Activated naive CD8-positive, alpha-beta T cell treated with anti-CD3 and anti-CD28 coated beads, Interleukin-2, amount 50 U/mL, for 24 hours (primary cell): ENCODE measurements at regions not wholly inside any gene's neighbourhood (a gene's known extent, or its start where the extent isn't known, plus 50 kb on each side); places are given as distances from the start of the nearest gene placed in this dataset.

ENCODE experiments used
- ATAC-seq: fragments of 150-1000 bp; cut with Tn5 transposase; one replicate; pipeline ENCODE4 v1.10.0; 2021
- DNase-seq: peaks from one replicate; pipeline ENCODE4 v3.0.0; 2021
- H3K27ac Mint-ChIP-seq: one replicate; pipeline ENCODE4 v1.8.0; 2021; ENCODE audit warnings: mild to moderate bottlenecking, mixed read lengths
- H3K27me3 Mint-ChIP-seq: one replicate; pipeline ENCODE4 v1.8.0; 2021; ENCODE audit warnings: mixed read lengths
- H3K36me3 Mint-ChIP-seq: one replicate; pipeline ENCODE4 v1.8.0; 2021; ENCODE audit warnings: low read depth, mixed read lengths
- H3K4me1 Mint-ChIP-seq: one replicate; pipeline ENCODE4 v1.8.0; 2021; ENCODE audit warnings: mixed read lengths
- H3K4me3 Mint-ChIP-seq: one replicate; pipeline ENCODE4 v1.8.0; 2021; ENCODE audit warnings: mild to moderate bottlenecking, moderate library complexity, mixed read lengths
- H3K9me3 Mint-ChIP-seq: one replicate; pipeline ENCODE4 v1.8.0; 2021; ENCODE audit warnings: mixed read lengths

- DNase-seq (no peak), ATAC-seq (no peak)
- no peak overlapping the region for H3K27ac Mint-ChIP-seq
- H3K4me3 Mint-ChIP-seq = no peak overlapping the region
- no peaks in the 10 kb centered on the region for H3K4me1 Mint-ChIP-seq
- H3K9me3 Mint-ChIP-seq = peaks cover 3% of the 10 kb centered on the region
- no peaks in the 10 kb centered on the region for H3K36me3 Mint-ChIP-seq
- no peaks in the 10 kb centered on the region for H3K27me3 Mint-ChIP-seq
Observed at GRCh38 chr6:14966906-14967711, 278.8 kb upstream of the JARID2 start.

- DNase-seq = no peak
- Mint-ChIP-seq H3K27ac (no peak overlapping the region), H3K36me3 (no peaks in the 10 kb centered on the region), H3K27me3 (no peaks in the 10 kb centered on the region), H3K4me1 (no peaks in the 10 kb centered on the region), H3K9me3 (peaks cover 3% of the 10 kb centered on the region), H3K4me3 (no peak overlapping the region)
- ATAC-seq = no peak
Observed at GRCh38 chr6:14968056-14968637, 277.7 kb upstream of the JARID2 start.

GRCh38 chr6:14969126-14969525 is 276.7 kb upstream of the JARID2 start:
- no peak overlapping the region for H3K27ac Mint-ChIP-seq
- H3K27me3 Mint-ChIP-seq = no peaks in the 10 kb centered on the region
- no peak overlapping the region for H3K4me3 Mint-ChIP-seq
- no peaks in the 10 kb centered on the region for H3K4me1 Mint-ChIP-seq
- H3K36me3 Mint-ChIP-seq = no peaks in the 10 kb centered on the region
- H3K9me3 Mint-ChIP-seq = peaks cover 3% of the 10 kb centered on the region
- DNase-seq (no peak), ATAC-seq (no peak)

GRCh38 chr6:14972379-14973067 is 273.3 kb upstream of the JARID2 start:
- Mint-ChIP-seq H3K27ac (no peak overlapping the region), H3K4me1 (peaks cover 8% of the 10 kb centered on the region), H3K36me3 (no peaks in the 10 kb centered on the region), H3K9me3 (peaks cover 3% of the 10 kb centered on the region), H3K27me3 (no peaks in the 10 kb centered on the region), H3K4me3 (no peak overlapping the region)
- DNase-seq (no peak), ATAC-seq (no peak)

- Mint-ChIP-seq H3K4me1 (peaks cover 8% of the 10 kb centered on the region), H3K4me3 (no peak overlapping the region), H3K27me3 (peaks cover 2% of the 10 kb centered on the region), H3K36me3 (no peaks in the 10 kb centered on the region), H3K27ac (no peak overlapping the region), H3K9me3 (no peaks in the 10 kb centered on the region)
- DNase-seq = no peak
- no peak for ATAC-seq
Observed at GRCh38 chr6:14974372-14974771, 271.5 kb upstream of the JARID2 start.

- Mint-ChIP-seq H3K4me1 (peaks cover 8% of the 10 kb centered on the region), H3K27ac (no peak overlapping the region), H3K27me3 (peaks cover 5% of the 10 kb centered on the region), H3K36me3 (no peaks in the 10 kb centered on the region), H3K9me3 (peaks cover 3% of the 10 kb centered on the region), H3K4me3 (no peak overlapping the region)
- DNase-seq = no peak
- ATAC-seq = no peak
Observed at GRCh38 chr6:14974792-14975470, 270.9 kb upstream of the JARID2 start.

GRCh38 chr6:14975471-14975817 is 270.4 kb upstream of the JARID2 start:
- Mint-ChIP-seq H3K4me3 (no peak overlapping the region), H3K36me3 (no peaks in the 10 kb centered on the region), H3K4me1 (peaks cover 8% of the 10 kb centered on the region), H3K27me3 (peaks cover 5% of the 10 kb centered on the region), H3K9me3 (peaks cover 4% of the 10 kb centered on the region), H3K27ac (peak overlapping the region; percentile 31)
- no peak for ATAC-seq
- DNase-seq = no peak

GRCh38 chr6:14977747-14978382 is 268.0 kb upstream of the JARID2 start:
- H3K4me3 Mint-ChIP-seq = no peak overlapping the region
- peaks cover 8% of the 10 kb centered on the region for H3K27me3 Mint-ChIP-seq
- ATAC-seq = no peak
- H3K36me3 Mint-ChIP-seq = no peaks in the 10 kb centered on the region
- no peak for DNase-seq
- no peak overlapping the region for H3K27ac Mint-ChIP-seq
- H3K4me1 Mint-ChIP-seq = peaks cover 11% of the 10 kb centered on the region
- peaks cover 4% of the 10 kb centered on the region for H3K9me3 Mint-ChIP-seq

GRCh38 chr6:14981960-14982359 is 263.9 kb upstream of the JARID2 start:
- ATAC-seq (no peak), DNase-seq (no peak)
- H3K4me1 Mint-ChIP-seq = peaks cover 3% of the 10 kb centered on the region
- H3K4me3 Mint-ChIP-seq = no peak overlapping the region
- no peak overlapping the region for H3K27ac Mint-ChIP-seq
- H3K9me3 Mint-ChIP-seq = peaks cover 4% of the 10 kb centered on the region
- H3K36me3 Mint-ChIP-seq = peaks cover 2% of the 10 kb centered on the region
- H3K27me3 Mint-ChIP-seq = peaks cover 8% of the 10 kb centered on the region

- peaks cover 6% of the 10 kb centered on the region for H3K27me3 Mint-ChIP-seq
- ATAC-seq = no peak
- H3K36me3 Mint-ChIP-seq = peaks cover 2% of the 10 kb centered on the region
- H3K27ac Mint-ChIP-seq = no peak overlapping the region
- DNase-seq = no peak
- no peak overlapping the region for H3K4me3 Mint-ChIP-seq
- H3K4me1 Mint-ChIP-seq = peaks cover 3% of the 10 kb centered on the region
- peaks cover 4% of the 10 kb centered on the region for H3K9me3 Mint-ChIP-seq
Observed at GRCh38 chr6:14983599-14984518, 262.0 kb upstream of the JARID2 start.

- ATAC-seq (no peak), DNase-seq (no peak)
- peaks cover 4% of the 10 kb centered on the region for H3K9me3 Mint-ChIP-seq
- H3K4me1 Mint-ChIP-seq = peaks cover 3% of the 10 kb centered on the region
- H3K27ac Mint-ChIP-seq = no peak overlapping the region
- H3K27me3 Mint-ChIP-seq = peaks cover 6% of the 10 kb centered on the region
- no peak overlapping the region for H3K4me3 Mint-ChIP-seq
- peaks cover 2% of the 10 kb centered on the region for H3K36me3 Mint-ChIP-seq
Observed at GRCh38 chr6:14984519-14984853, 261.4 kb upstream of the JARID2 start.

GRCh38 chr6:14985366-14985765 is 260.5 kb upstream of the JARID2 start:
- Mint-ChIP-seq H3K36me3 (peaks cover 2% of the 10 kb centered on the region), H3K4me3 (no peak overlapping the region), H3K27ac (no peak overlapping the region), H3K27me3 (peaks cover 3% of the 10 kb centered on the region), H3K4me1 (peaks cover 3% of the 10 kb centered on the region), H3K9me3 (no peaks in the 10 kb centered on the region)
- DNase-seq = no peak
- no peak for ATAC-seq

- no peak overlapping the region for H3K27ac Mint-ChIP-seq
- ATAC-seq = no peak
- no peak for DNase-seq
- H3K4me3 Mint-ChIP-seq = no peak overlapping the region
- peaks cover 1% of the 10 kb centered on the region for H3K27me3 Mint-ChIP-seq
- H3K9me3 Mint-ChIP-seq = no peaks in the 10 kb centered on the region
- H3K4me1 Mint-ChIP-seq = peaks cover 3% of the 10 kb centered on the region
- H3K36me3 Mint-ChIP-seq = peaks cover 2% of the 10 kb centered on the region
Observed at GRCh38 chr6:14986370-14986769, 259.5 kb upstream of the JARID2 start.

- no peak for DNase-seq
- Mint-ChIP-seq H3K27me3 (no peaks in the 10 kb centered on the region), H3K27ac (no peak overlapping the region), H3K9me3 (no peaks in the 10 kb centered on the region), H3K4me1 (no peaks in the 10 kb centered on the region), H3K4me3 (no peak overlapping the region), H3K36me3 (peaks cover 2% of the 10 kb centered on the region)
- no peak for ATAC-seq
Observed at GRCh38 chr6:14987490-14987889, 258.4 kb upstream of the JARID2 start.
